ENCODE measurements at regions not wholly inside any gene's neighbourhood (a gene's known extent, or its start where the extent isn't known, plus 50 kb on each side); places are given as distances from the start of the nearest gene placed in this dataset.

DNA sequence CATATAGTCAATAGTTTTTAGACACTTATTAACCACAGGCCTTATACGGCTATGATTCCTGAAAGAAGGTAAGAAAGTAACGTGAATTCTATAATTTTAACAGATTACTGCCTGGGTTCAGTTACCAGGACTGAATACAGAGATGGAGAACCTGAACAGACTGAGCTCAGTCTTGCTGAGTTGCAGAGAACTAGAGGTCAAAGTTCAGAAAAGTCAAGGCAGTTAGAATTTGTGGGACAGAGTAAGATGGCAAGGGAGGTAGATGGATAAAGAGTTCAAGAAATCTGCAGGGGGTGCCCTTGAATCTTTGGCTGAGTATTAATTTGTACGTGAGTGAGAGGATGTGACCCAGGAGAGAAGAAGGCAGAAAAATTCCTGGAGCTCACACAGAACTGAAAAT lies 320.1 kb upstream of the MAF start:
- Histone ChIP-seq H3K9me3 (ENCODE audit: control insufficient read depth, insufficient read depth, low read length) (no peaks in the 10 kb centered on the region), H3K27me3 (ENCODE audit: control insufficient read depth, insufficient read depth, low read length) (no peaks in the 10 kb centered on the region), H3K36me3 (ENCODE audit: control insufficient read depth, insufficient read depth, low read length) (no peaks in the 10 kb centered on the region), H3K4me1 (ENCODE audit: control insufficient read depth, insufficient read depth, low read length) (no peaks in the 10 kb centered on the region), H3K27ac (ENCODE audit: low read length) (no peak overlapping the region), H3K4me3 (ENCODE audit: low read length) (no peak overlapping the region)
- ATAC-seq, result no peak
- TF ChIP-seq, protein P1, sequence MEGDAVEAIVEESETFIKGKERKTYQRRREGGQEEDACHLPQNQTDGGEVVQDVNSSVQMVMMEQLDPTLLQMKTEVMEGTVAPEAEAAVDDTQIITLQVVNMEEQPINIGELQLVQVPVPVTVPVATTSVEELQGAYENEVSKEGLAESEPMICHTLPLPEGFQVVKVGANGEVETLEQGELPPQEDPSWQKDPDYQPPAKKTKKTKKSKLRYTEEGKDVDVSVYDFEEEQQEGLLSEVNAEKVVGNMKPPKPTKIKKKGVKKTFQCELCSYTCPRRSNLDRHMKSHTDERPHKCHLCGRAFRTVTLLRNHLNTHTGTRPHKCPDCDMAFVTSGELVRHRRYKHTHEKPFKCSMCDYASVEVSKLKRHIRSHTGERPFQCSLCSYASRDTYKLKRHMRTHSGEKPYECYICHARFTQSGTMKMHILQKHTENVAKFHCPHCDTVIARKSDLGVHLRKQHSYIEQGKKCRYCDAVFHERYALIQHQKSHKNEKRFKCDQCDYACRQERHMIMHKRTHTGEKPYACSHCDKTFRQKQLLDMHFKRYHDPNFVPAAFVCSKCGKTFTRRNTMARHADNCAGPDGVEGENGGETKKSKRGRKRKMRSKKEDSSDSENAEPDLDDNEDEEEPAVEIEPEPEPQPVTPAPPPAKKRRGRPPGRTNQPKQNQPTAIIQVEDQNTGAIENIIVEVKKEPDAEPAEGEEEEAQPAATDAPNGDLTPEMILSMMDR (IDR thresholded peaks at IDR 0.05), result no peak
- intact Hi-C loops (cut with micrococcal nuclease), result no loop called here
- peaks cover 6% of the 10 kb centered on the region in 2 donors for H3K27me3 Mint-ChIP-seq (ENCODE audit: low read depth in 2 of 2)
- no peak for DNase-seq
- 91% methylated on average over 3 of the region's 3 CpGs for WGBS (ENCODE audit: insufficient coverage)
- H3K9me3 Mint-ChIP-seq, result no peaks in the 10 kb centered on the region
- H3K4me1 Mint-ChIP-seq, result peaks cover 0 to 4% of the 10 kb centered on the region in 2 donors
- no peak overlapping the region for H3K27ac Mint-ChIP-seq
- H3K36me3 Mint-ChIP-seq, result no peaks in the 10 kb centered on the region
- no peak overlapping the region for H3K4me3 Mint-ChIP-seq

DNA sequence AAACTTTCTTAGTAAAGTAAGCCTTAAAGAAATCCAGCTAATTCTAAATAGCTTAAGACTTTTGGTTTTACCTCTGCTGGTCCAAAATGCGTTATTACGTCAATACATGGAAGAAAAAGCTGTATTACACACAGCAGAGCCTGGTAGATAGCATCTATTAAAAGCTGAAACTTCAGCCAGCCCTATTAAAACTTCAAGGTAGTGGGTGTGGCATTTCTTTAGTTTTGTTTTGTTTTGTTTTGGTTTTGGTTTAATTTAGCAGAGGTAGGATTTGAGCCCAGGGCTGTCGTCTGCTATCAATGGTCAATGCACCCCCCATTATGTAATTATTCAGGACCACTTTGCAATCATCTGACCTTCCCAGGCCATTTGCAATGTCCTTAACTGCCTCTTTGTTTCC lies 318.4 kb upstream of the MAF start:
- Mint-ChIP-seq H3K4me3 (no peak overlapping the region), H3K27ac (no peak overlapping the region)

DNA sequence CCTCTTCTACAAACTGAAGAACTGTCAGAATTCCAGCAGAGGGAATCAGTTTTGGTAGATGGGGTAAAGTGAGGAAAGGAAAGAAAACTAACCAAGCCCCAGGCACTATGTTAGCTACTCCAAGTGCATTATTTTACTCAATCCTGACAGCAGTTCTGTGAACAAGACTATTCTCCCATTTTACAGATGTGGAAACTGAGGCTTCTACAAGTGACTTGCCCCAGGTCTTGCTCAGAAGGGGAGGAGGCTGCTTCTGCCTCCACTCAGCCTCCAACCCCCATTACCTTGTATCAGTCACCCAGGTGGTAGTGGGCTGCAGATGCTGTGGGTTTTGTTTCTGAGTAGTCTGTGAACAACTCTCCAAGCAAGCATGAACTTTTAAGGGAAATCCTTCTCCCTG lies 315.2 kb upstream of the MAF start:
- no peaks in the 10 kb centered on the region for H3K9me3 ChIP-seq (ENCODE audit: control insufficient read depth, insufficient read depth, low read length)
- H3K4me3 Mint-ChIP-seq, result no peak overlapping the region
- peaks cover 0 to 4% of the 10 kb centered on the region in 2 donors for H3K4me1 Mint-ChIP-seq
- no peak overlapping the region for H3K27ac ChIP-seq (ENCODE audit: low read length)
- H3K9me3 Mint-ChIP-seq, result no peaks in the 10 kb centered on the region
- H3K27ac Mint-ChIP-seq, result no peak overlapping the region
- ATAC-seq (no peak), DNase-seq (no peak)
- H3K4me3 ChIP-seq (ENCODE audit: low read length), result no peak overlapping the region
- no peaks in the 10 kb centered on the region for H3K36me3 ChIP-seq (ENCODE audit: control insufficient read depth, insufficient read depth, low read length)
- H3K36me3 Mint-ChIP-seq, result no peaks in the 10 kb centered on the region
- no peaks in the 10 kb centered on the region for H3K27me3 ChIP-seq (ENCODE audit: control insufficient read depth, insufficient read depth, low read length)
- TF ChIP-seq, protein P1 (IDR thresholded peaks at IDR 0.05), result no peak
- no peaks in the 10 kb centered on the region for H3K4me1 ChIP-seq (ENCODE audit: control insufficient read depth, insufficient read depth, low read length)
- peaks cover 0 to 2% of the 10 kb centered on the region in 2 donors for H3K27me3 Mint-ChIP-seq (ENCODE audit: low read depth in 2 of 2)
- intact Hi-C loops (cut with micrococcal nuclease), result no loop called here

More for the DNA sequence above, 318.4 kb upstream of the MAF start:
- H3K4me1 ChIP-seq (ENCODE audit: control insufficient read depth, insufficient read depth, low read length), result no peaks in the 10 kb centered on the region
- no peak overlapping the region for H3K27ac ChIP-seq (ENCODE audit: low read length)
- H3K27me3 ChIP-seq (ENCODE audit: control insufficient read depth, insufficient read depth, low read length), result no peaks in the 10 kb centered on the region
- TF ChIP-seq, protein P1 (IDR thresholded peaks at IDR 0.05), result no peak
- 80% methylated on average over 3 of the region's 3 CpGs for WGBS (ENCODE audit: insufficient coverage)
- no peaks in the 10 kb centered on the region for H3K36me3 ChIP-seq (ENCODE audit: control insufficient read depth, insufficient read depth, low read length)
- ATAC-seq, result no peak
- H3K36me3 Mint-ChIP-seq, result no peaks in the 10 kb centered on the region
- H3K9me3 Mint-ChIP-seq, result no peaks in the 10 kb centered on the region
- intact Hi-C loops (cut with micrococcal nuclease), result no loop called here
- peaks cover 3 to 6% of the 10 kb centered on the region in 2 donors for H3K27me3 Mint-ChIP-seq (ENCODE audit: low read depth in 2 of 2)
- no peaks in the 10 kb centered on the region for H3K9me3 ChIP-seq (ENCODE audit: control insufficient read depth, insufficient read depth, low read length)
- H3K4me3 ChIP-seq (ENCODE audit: low read length), result no peak overlapping the region
- DNase-seq, result no peak
- H3K4me1 Mint-ChIP-seq, result peaks cover 0 to 4% of the 10 kb centered on the region in 2 donors

DNA sequence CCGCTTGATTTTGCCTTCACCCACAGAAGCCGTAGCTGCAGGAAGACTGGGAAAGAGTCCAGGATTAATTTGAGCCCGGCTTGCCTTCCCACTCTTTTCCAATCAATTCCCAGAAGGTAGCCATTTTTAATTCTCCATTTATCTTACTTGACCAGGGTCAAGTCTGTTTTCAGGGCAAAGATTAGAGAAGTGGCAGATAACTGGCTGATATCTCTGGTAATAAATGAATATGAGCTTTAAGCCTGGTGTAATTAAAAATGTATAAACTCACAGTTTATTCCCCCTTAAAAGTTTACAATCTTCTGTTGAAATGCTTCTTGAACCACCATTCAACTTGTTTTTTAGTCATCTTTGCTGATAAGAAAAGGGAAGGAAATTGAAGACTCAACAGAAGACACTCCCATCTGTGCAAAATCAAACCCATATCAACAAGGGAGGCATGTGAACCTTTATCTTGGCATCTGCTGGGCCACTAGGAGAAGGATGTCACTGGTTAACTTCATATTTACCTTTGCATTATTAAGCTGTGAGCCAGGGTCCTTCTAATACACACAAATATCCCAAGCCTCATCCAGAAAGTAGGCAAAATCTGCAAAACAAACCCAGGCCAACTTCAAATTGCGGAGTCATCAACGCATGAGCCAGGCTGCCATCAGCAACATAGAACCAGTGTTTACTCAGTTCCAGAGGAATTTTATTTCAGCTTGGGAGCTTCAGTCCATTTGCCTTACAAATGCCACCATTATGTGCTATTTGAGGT lies 314.6 kb upstream of the MAF start:
- Mint-ChIP-seq H3K36me3 (no peaks in the 10 kb centered on the region), H3K9me3 (no peaks in the 10 kb centered on the region), H3K4me3 (no peak overlapping the region), H3K4me1 (peaks cover 0 to 4% of the 10 kb centered on the region in 2 donors), H3K27me3 (ENCODE audit: low read depth in 2 of 2) (no peaks in the 10 kb centered on the region), H3K27ac (no peak overlapping the region)
- H3K27me3 ChIP-seq (ENCODE audit: control insufficient read depth, insufficient read depth, low read length), result no peaks in the 10 kb centered on the region
- TF ChIP-seq, protein P1 (IDR thresholded peaks at IDR 0.05), result no peak
- no peaks in the 10 kb centered on the region for H3K9me3 ChIP-seq (ENCODE audit: control insufficient read depth, insufficient read depth, low read length)
- H3K27ac ChIP-seq (ENCODE audit: low read length), result no peak overlapping the region
- 93% methylated on average over 5 of the region's 5 CpGs for WGBS (ENCODE audit: insufficient coverage)
- intact Hi-C loops (cut with micrococcal nuclease), result no loop called here
- ATAC-seq, result no peak
- DNase-seq, result no peak
- no peaks in the 10 kb centered on the region for H3K4me1 ChIP-seq (ENCODE audit: control insufficient read depth, insufficient read depth, low read length)
- H3K4me3 ChIP-seq (ENCODE audit: low read length), result no peak overlapping the region
- H3K36me3 ChIP-seq (ENCODE audit: control insufficient read depth, insufficient read depth, low read length), result no peaks in the 10 kb centered on the region
